Liver (tissue), 8 donors: ENCODE measurements at regions not wholly inside any gene's neighbourhood (a gene's known extent, or its start where the extent isn't known, plus 50 kb on each side); places are given as distances from the start of the nearest gene placed in this dataset.
"Not testable (repeated sequence)": the region's sequence is repeated elsewhere in the genome, so short reads cannot be mapped to it uniquely, and the experiment has no call there.

Experiments
- DNase-seq: peaks from one replicate; pipeline ENCODE4 v3.0.0-alpha.2; 2017; ENCODE audit warnings: low spot score
- H3K27ac ChIP-seq, 2 donors: one replicate each; pipeline ENCODE4 v1.7.0; 2013; ENCODE audit warnings: inconsistent platforms in 2 of 2, low read length in 2 of 2, control low read depth in 1 of 2, low read depth in 1 of 2, mild to moderate bottlenecking in 1 of 2
- H3K27me3 ChIP-seq, 4 donors: one replicate each; pipeline versions ENCODE4 v1.6.1 to v1.7.0; 2013; ENCODE audit warnings: low read length in 3 of 4, inconsistent platforms in 1 of 4, mild to moderate bottlenecking in 1 of 4, moderate library complexity in 1 of 4; ENCODE audit not compliant: control insufficient read depth in 4 of 4, insufficient read depth in 4 of 4
- H3K36me3 ChIP-seq, 4 donors: one replicate each; pipeline versions ENCODE4 v1.6.1 to v1.7.0; 2013; ENCODE audit warnings: low read length in 3 of 4, mild to moderate bottlenecking in 3 of 4, low read depth in 1 of 4, moderate library complexity in 1 of 4; ENCODE audit not compliant: control insufficient read depth in 4 of 4, insufficient read depth in 3 of 4
- H3K4me1 ChIP-seq, 4 donors: one replicate each; pipeline versions ENCODE4 v1.6.1 to v1.7.0; 2013; ENCODE audit warnings: low read length in 3 of 4, mild to moderate bottlenecking in 3 of 4, moderate library complexity in 1 of 4; ENCODE audit not compliant: control insufficient read depth in 4 of 4, insufficient read depth in 4 of 4
- H3K4me3 ChIP-seq, 3 donors: one replicate each; pipeline versions ENCODE4 v1.6.1 to v1.7.0; 2013; ENCODE audit warnings: low read length in 3 of 3, control low read depth in 1 of 3, low read depth in 1 of 3, mild to moderate bottlenecking in 1 of 3
- H3K9ac ChIP-seq, 2 donors: one replicate each; pipeline ENCODE4 v1.7.0; 2013; ENCODE audit warnings: low read length in 2 of 2, mild to moderate bottlenecking in 2 of 2, moderate library complexity in 2 of 2, control low read depth in 1 of 2, low read depth in 1 of 2
- H3K9me3 ChIP-seq, 4 donors: one replicate each; pipeline versions ENCODE4 v1.6.1 to v1.7.0; 2013; ENCODE audit warnings: low read length in 3 of 4; ENCODE audit not compliant: control insufficient read depth in 4 of 4
- FOXA1 ChIP-seq: IDR thresholded peaks from 2 replicates; pipeline ENCODE4 v1.6.1; 2016; ENCODE audit warnings: antibody characterized with exemption
- FOXA2 ChIP-seq: IDR thresholded peaks from 2 replicates; pipeline ENCODE4 v1.6.1; 2016; ENCODE audit warnings: antibody characterized with exemption
- GABPA ChIP-seq, 2 donors: IDR thresholded peaks in 1 of 2; conservative IDR thresholded peaks in 1 of 2; 2 replicates each; pipeline ENCODE4 v1.6.1; 2016; ENCODE audit warnings: antibody characterized with exemption in 2 of 2, mild to moderate bottlenecking in 1 of 2, moderate library complexity in 1 of 2
- HNF4G ChIP-seq: IDR thresholded peaks from 2 replicates; pipeline ENCODE4 v1.6.1; 2016; ENCODE audit warnings: antibody characterized with exemption
- JUND ChIP-seq, 2 donors: IDR thresholded peaks; 2 replicates each; pipeline ENCODE4 v1.6.1; 2016; ENCODE audit warnings: antibody characterized with exemption in 2 of 2
- SP1 ChIP-seq: IDR thresholded peaks from 2 replicates; pipeline ENCODE4 v1.6.1; 2018; ENCODE audit warnings: antibody characterized with exemption, mild to moderate bottlenecking
- YY1 ChIP-seq: IDR thresholded peaks from 2 replicates; pipeline ENCODE4 v1.6.1; 2016; ENCODE audit warnings: antibody characterized with exemption, mild to moderate bottlenecking
- WGBS: extraction: QIAGEN DNeasy Blood & Tissue Kit; methylation state at CpG from one replicate; pipeline ENCODE4 v1.1.7; 2013; 5-methylcytosine and 5-hydroxymethylcytosine counted together
- TF ChIP-seq, protein P1 (sequence below): IDR thresholded peaks from 2 replicates; pipeline ENCODE4 v1.6.1; 2016; ENCODE audit warnings: antibody characterized with exemption
- TF ChIP-seq, protein P2 (sequence below): IDR thresholded peaks from 2 replicates; pipeline ENCODE4 v1.6.1; 2016; ENCODE audit warnings: antibody characterized with exemption
- TF ChIP-seq, protein P3 (sequence below): IDR thresholded peaks from 2 replicates; pipeline ENCODE4 v1.6.1; 2016; ENCODE audit warnings: antibody characterized with exemption, mild to moderate bottlenecking
- TF ChIP-seq, protein P4 (sequence below): IDR thresholded peaks from 2 replicates; pipeline ENCODE4 v1.6.1; 2016; ENCODE audit warnings: antibody characterized with exemption
- TF ChIP-seq, protein P5 (sequence below): fragments of 150-350 bp; IDR thresholded peaks from 2 replicates; pipeline ENCODE4 v1.5.1; 2017; ENCODE audit warnings: improper control_type of control experiment, low read depth, low read length; ENCODE audit not compliant: missing input control
- donor health status: healthy.
- donor health status: healthy.
- donor health status: healthy.
- donor health status: healthy.
- donor health status: healthy.

DNA sequence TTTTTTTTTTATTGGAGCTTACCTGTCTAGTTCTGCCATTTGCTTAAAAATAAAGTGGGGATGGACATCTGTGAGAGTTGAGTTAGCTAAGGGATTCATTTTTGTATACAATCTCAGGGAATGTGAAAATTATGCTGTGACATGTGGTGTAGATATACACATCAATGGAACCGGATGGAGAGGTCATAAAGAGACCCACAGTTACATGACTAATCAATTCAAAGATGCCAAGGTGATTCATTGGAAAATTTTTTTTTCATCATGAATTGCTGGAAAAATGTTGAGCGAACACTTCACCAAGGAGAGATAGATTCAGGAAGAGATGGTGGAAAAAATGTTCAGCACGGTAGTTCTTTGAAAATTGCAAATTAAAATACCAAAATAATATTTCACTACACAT lies 605.4 kb upstream of the KIF2B start:
- Histone ChIP-seq H3K27ac (no peak overlapping the region), H3K9me3 (peaks cover 0 to 5% (median 1%) of the 10 kb centered on the region in 4 donors), H3K36me3 (no peaks in the 10 kb centered on the region), H3K4me3 (no peak overlapping the region), H3K4me1 (no peaks in the 10 kb centered on the region), H3K9ac (no peak overlapping the region), H3K27me3 (no peaks in the 10 kb centered on the region)
- 80% methylated on average over 3 of the region's 3 CpGs for WGBS
- TF ChIP-seq, protein P1, sequence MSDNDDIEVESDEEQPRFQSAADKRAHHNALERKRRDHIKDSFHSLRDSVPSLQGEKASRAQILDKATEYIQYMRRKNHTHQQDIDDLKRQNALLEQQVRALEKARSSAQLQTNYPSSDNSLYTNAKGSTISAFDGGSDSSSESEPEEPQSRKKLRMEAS: no peak
- no peak for TF ChIP-seq GABPA (IDR thresholded peaks at IDR 0.05 in 1 of 2, conservative IDR thresholded peaks at IDR 0.05 in 1 of 2)
- no peak for TF ChIP-seq YY1
- TF ChIP-seq, protein P2, sequence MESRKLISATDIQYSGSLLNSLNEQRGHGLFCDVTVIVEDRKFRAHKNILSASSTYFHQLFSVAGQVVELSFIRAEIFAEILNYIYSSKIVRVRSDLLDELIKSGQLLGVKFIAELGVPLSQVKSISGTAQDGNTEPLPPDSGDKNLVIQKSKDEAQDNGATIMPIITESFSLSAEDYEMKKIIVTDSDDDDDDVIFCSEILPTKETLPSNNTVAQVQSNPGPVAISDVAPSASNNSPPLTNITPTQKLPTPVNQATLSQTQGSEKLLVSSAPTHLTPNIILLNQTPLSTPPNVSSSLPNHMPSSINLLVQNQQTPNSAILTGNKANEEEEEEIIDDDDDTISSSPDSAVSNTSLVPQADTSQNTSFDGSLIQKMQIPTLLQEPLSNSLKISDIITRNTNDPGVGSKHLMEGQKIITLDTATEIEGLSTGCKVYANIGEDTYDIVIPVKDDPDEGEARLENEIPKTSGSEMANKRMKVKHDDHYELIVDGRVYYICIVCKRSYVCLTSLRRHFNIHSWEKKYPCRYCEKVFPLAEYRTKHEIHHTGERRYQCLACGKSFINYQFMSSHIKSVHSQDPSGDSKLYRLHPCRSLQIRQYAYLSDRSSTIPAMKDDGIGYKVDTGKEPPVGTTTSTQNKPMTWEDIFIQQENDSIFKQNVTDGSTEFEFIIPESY: no peak
- no peak for TF ChIP-seq FOXA1
- TF ChIP-seq, protein P3, sequence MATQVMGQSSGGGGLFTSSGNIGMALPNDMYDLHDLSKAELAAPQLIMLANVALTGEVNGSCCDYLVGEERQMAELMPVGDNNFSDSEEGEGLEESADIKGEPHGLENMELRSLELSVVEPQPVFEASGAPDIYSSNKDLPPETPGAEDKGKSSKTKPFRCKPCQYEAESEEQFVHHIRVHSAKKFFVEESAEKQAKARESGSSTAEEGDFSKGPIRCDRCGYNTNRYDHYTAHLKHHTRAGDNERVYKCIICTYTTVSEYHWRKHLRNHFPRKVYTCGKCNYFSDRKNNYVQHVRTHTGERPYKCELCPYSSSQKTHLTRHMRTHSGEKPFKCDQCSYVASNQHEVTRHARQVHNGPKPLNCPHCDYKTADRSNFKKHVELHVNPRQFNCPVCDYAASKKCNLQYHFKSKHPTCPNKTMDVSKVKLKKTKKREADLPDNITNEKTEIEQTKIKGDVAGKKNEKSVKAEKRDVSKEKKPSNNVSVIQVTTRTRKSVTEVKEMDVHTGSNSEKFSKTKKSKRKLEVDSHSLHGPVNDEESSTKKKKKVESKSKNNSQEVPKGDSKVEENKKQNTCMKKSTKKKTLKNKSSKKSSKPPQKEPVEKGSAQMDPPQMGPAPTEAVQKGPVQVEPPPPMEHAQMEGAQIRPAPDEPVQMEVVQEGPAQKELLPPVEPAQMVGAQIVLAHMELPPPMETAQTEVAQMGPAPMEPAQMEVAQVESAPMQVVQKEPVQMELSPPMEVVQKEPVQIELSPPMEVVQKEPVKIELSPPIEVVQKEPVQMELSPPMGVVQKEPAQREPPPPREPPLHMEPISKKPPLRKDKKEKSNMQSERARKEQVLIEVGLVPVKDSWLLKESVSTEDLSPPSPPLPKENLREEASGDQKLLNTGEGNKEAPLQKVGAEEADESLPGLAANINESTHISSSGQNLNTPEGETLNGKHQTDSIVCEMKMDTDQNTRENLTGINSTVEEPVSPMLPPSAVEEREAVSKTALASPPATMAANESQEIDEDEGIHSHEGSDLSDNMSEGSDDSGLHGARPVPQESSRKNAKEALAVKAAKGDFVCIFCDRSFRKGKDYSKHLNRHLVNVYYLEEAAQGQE: no peak
- TF ChIP-seq, protein P4, sequence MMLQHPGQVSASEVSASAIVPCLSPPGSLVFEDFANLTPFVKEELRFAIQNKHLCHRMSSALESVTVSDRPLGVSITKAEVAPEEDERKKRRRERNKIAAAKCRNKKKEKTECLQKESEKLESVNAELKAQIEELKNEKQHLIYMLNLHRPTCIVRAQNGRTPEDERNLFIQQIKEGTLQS: no peak
- TF ChIP-seq HNF4G: no peak
- no peak for TF ChIP-seq SP1
- TF ChIP-seq, protein P5, sequence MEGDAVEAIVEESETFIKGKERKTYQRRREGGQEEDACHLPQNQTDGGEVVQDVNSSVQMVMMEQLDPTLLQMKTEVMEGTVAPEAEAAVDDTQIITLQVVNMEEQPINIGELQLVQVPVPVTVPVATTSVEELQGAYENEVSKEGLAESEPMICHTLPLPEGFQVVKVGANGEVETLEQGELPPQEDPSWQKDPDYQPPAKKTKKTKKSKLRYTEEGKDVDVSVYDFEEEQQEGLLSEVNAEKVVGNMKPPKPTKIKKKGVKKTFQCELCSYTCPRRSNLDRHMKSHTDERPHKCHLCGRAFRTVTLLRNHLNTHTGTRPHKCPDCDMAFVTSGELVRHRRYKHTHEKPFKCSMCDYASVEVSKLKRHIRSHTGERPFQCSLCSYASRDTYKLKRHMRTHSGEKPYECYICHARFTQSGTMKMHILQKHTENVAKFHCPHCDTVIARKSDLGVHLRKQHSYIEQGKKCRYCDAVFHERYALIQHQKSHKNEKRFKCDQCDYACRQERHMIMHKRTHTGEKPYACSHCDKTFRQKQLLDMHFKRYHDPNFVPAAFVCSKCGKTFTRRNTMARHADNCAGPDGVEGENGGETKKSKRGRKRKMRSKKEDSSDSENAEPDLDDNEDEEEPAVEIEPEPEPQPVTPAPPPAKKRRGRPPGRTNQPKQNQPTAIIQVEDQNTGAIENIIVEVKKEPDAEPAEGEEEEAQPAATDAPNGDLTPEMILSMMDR: no peak
- TF ChIP-seq FOXA2: no peak
- TF ChIP-seq JUND (IDR thresholded peaks at IDR 0.05): no peak
- DNase-seq: no peak

DNA sequence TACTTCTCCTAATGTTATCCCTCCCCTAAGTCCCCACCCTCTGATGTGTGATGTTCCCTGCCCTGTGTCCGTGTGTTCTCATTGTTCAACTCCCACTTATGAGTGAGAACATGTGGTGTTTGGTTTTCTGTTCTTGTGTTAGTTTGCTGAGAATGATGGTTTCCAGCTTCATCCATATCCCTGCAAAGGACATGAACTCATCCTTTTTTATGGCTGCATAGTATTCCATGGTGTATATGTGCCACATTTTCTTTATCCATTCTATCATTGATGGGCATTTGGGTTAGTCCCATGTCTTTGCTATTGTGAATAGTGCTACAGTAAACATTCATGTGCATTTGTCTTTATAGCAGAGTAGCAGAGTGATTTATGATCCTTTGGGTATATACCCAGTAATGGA lies 613.8 kb upstream of the KIF2B start:
- not testable (repeated sequence) for H3K9me3 ChIP-seq, H3K27ac ChIP-seq, H3K27me3 ChIP-seq, H3K4me1 ChIP-seq, H3K4me3 ChIP-seq, H3K36me3 ChIP-seq, H3K9ac ChIP-seq, DNase-seq
- WGBS: 78% methylated on average over 1 of the region's 1 CpG
